Epithelial cell of proximal tubule (primary cell): ENCODE measurements at regions not wholly inside any gene's neighbourhood (a gene's known extent, or its start where the extent isn't known, plus 50 kb on each side); places are given as distances from the start of the nearest gene placed in this dataset.
"Not testable (repeated sequence)": the region's sequence is repeated elsewhere in the genome, so short reads cannot be mapped to it uniquely, and the experiment has no call there.

Source experiments
- DNase-seq: peaks from one replicate; pipeline ENCODE4 v3.0.0-alpha.2; 2011; ENCODE audit warnings: low read depth
- H3K4me3 ChIP-seq: 2 replicates; pipeline ENCODE4 v1.5.1; 2011; ENCODE audit warnings: low read depth, mild to moderate bottlenecking, low read length
- CTCF ChIP-seq: conservative IDR thresholded peaks from 2 replicates; pipeline ENCODE4 v1.5.1; 2012; ENCODE audit warnings: low read depth, mild to moderate bottlenecking, low read length

GRCh38 chr3:18992709-18993108, 155.6 kb upstream of the KCNH8 start:
- TF ChIP-seq CTCF = no peak
- no peak overlapping the region for H3K4me3 ChIP-seq
- no peak for DNase-seq

GRCh38 chr3:18989237-18989795, 159.0 kb upstream of the KCNH8 start:
- no peak overlapping the region for H3K4me3 ChIP-seq
- TF ChIP-seq CTCF = no peak
- no peak for DNase-seq

GRCh38 chr3:18988614-18989229, 159.6 kb upstream of the KCNH8 start:
- no peak overlapping the region for H3K4me3 ChIP-seq
- no peak for DNase-seq
- peak; percentile 60 for TF ChIP-seq CTCF

GRCh38 chr3:18987862-18988447, 160.4 kb upstream of the KCNH8 start:
- no peak for TF ChIP-seq CTCF
- no peak overlapping the region for H3K4me3 ChIP-seq
- no peak for DNase-seq

- no peak for TF ChIP-seq CTCF
- H3K4me3 ChIP-seq = no peak overlapping the region
- DNase-seq = no peak
Measured at GRCh38 chr3:18987070-18987469, 161.2 kb upstream of the KCNH8 start.

- TF ChIP-seq CTCF = no peak
- DNase-seq = no peak
- no peak overlapping the region for H3K4me3 ChIP-seq
Measured at GRCh38 chr3:18982920-18983319, 165.4 kb upstream of the KCNH8 start.

GRCh38 chr3:18976102-18976501, 172.2 kb upstream of the KCNH8 start:
- not testable (repeated sequence) for DNase-seq, H3K4me3 ChIP-seq
